ENCODE measurements at regions not wholly inside any gene's neighbourhood (a gene's known extent, or its start where the extent isn't known, plus 50 kb on each side); places are given as distances from the start of the nearest gene placed in this dataset.
"Not testable (repeated sequence)": the region's sequence is repeated elsewhere in the genome, so short reads cannot be mapped to it uniquely, and the experiment has no call there.

DNA sequence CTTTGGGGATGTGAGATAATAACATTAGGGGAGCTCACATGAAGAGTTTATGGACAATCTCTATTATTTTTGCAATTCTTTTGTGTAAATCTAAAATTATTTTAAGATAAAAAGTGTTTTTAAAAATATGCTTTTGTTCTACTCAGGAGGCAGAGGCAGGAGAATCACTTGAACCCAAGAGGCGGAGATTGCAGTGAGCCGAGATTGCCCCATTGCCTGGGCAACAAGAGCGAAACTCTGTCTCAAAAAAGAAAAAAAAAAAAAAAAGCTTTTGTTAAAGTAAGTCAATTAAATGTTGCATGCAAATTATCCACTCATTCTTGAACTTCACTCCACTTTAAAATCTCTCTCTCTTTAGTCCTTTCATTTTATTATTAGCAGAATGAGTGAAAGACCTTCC, 193.3 kb upstream of the IRS2 start:
- DNase-seq (ENCODE audit: low read depth in 3 of 3): not testable (repeated sequence)

DNA sequence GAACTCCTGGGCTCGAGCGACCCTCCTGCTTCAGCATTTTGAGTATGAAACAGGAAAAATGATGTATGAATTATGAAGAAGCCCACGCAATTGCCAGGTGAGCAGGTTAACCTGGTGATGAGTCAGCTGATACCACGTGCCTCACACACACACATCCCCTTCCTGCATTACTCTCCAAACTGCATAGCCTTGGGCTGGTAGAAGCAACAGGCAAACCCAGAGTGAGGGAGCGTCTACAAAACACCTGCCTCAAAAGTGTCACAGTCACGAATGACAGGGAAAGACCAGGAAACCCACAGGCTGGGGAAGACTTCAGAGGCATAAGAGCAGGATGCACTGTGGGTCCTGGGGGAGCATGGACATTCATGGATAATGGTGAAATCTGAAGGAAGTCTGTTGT, 192.8 kb upstream of the IRS2 start:
- no peak for DNase-seq (ENCODE audit: low read depth in 3 of 3)

DNA sequence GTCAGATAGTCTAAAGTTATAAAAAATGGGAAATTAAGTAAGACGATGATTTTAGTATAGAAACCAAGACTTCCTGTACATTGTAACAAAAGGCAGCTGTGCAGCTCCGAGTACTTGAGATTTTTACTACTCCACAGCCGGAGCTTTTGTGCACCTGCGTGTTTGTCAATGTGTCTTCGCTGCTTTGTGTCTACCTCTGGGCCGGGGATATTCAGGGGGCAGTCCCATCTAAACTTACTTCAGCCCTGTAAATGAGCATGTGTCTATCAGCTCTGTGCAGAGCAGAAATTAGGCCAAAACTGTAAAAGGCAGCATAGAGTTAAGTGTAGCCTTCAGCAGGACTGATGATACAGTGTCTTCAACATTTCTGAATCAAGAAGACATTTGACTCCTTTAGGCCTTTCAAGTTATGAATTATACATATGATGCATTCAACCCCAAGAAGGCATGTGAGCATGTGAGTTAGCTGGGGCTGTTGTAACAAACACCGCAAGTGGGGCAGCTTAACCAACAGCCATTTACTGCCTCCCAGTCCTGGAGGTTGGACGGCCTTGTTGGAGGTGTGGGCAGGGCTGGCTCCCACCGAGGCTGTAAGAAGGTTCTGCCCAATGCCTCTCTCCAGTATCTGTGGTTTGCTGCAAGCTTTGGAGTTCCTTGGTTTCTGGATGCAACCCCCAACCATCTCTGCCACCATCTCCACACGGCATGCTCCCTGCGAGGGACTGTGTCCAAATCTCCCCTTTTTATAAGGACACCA, 191.0 kb upstream of the IRS2 start:
- DNase-seq (ENCODE audit: low read depth in 3 of 3): no peak

DNA sequence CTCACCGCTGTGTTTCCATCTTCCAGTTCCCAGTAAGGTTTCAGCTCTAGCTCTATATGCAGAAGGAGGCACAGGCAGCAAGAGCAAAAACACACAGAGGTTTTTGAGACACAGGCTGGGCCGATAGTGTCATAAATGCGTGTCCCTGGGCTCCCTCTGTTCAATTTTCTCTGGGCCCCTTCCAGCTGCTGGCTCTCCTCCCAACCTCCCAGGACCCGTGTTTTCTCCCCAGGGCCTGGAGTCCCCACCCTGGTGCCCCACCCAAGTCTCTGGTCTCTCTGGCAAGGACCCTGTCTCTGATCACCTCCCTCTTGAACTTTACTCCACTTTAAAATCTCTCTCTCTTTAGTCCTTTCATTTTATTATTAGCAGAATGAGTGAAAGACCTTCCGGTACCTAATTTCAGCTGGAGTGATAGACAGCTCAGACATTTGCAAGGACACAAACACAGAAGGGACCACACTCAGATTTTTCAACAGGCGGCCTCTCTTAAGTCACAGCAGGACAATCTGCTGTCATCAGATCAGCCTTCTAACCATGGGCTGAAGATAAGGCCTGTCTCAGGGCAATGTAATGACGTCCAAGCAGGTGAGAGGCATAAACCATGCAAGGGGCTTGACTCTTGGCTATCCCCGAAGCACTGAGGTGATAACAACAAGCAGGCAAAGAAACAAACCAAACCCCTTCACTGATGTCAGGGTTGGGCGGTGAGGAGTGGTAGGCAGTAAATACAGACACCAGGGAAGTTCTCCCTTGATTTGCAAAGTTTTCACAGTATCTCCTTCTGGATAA, 190.0 kb upstream of the IRS2 start:
- DNase-seq (ENCODE audit: low read depth in 3 of 3): no peak

DNA sequence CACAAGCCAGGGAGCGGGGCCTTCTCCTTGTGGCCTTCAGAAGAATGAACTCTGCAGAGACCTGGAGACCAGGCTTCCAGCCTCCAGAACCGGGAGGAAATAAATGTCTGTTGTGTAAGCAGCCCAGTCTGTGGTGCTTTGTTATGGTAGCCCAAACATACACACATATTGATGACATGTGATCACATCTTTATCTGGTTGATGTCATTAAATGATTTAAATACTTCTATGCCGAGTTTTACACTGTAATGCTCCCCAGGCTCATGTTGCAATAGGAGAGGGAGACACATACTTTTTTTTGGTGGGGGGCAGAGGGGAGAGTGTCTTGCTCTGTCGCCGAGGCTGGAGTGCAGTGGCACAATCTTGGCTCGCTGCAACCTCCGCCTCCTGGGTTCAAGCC, 188.0 kb upstream of the IRS2 start:
- DNase-seq (ENCODE audit: low read depth in 3 of 3): no peak

DNA sequence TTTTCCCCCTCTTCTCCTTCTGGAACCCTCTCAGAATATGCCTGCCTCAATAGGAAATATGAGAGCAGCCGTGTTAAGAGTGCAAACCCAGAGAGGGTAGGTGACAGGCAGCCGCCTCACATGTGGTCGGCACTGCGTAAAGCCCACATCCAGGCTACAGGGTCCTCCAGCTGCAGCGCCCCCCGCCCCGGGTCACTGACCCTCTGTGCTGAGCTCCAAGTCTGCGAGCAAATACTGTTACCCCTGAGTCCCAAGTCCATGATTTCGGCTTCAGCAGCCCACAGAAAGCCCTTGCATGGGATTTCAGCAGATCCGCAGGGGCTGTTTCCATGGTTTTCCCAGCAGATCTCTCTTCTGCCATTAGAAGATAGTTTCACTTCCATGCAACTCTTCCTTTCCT, 186.9 kb upstream of the IRS2 start:
- no peak for DNase-seq (ENCODE audit: low read depth in 3 of 3)

DNA sequence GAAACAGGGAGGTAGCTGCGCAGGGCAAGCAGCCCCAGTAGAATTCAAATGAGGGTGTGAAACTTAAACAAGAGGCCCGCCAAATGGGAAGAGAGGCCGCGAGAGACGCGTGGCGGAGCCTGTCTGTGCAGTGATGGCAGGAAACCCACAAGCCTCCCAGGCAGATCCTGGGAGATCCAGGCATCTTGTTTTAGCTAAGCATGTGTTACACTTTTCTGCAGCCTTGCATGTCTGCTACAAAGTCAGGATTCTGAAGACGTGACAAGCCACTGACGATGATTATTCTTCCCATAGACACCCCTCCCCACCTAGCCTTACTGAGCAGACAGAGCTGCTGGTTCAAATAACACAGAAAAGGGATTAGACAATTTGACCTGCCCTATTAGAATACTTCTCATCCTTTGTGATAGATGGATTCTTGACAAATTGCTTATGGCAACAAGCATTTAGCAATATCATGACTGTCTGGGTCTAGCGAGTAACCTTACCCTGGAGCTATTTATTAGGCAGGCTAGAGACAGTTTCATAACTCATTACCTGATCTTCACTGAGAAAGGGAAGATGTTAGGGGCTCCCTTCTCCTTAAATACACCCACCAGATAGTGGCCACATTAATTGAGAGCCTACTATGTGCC, 185.2 kb upstream of the IRS2 start:
- DNase-seq (ENCODE audit: low read depth in 3 of 3): no peak

DNA sequence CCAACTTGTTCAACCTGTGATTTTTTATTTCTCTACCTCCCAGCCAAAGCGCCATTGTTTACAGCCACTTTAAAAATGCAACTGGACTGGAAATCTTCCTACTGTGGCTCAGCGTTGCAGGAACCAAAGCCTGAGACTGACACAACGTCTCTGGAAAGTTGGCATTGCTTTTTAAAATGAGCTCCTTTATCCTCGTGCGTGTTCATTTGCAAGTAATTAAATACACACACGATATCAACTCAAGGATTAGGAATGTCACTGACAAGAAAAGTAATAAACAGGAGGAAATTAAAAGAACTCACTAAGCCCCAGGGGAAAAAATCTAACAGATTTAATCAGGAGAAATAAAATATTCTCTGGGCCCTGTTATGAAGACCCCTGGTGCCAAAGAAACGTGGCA, 184.6 kb upstream of the IRS2 start:
- no peak for DNase-seq (ENCODE audit: low read depth in 3 of 3)

DNA sequence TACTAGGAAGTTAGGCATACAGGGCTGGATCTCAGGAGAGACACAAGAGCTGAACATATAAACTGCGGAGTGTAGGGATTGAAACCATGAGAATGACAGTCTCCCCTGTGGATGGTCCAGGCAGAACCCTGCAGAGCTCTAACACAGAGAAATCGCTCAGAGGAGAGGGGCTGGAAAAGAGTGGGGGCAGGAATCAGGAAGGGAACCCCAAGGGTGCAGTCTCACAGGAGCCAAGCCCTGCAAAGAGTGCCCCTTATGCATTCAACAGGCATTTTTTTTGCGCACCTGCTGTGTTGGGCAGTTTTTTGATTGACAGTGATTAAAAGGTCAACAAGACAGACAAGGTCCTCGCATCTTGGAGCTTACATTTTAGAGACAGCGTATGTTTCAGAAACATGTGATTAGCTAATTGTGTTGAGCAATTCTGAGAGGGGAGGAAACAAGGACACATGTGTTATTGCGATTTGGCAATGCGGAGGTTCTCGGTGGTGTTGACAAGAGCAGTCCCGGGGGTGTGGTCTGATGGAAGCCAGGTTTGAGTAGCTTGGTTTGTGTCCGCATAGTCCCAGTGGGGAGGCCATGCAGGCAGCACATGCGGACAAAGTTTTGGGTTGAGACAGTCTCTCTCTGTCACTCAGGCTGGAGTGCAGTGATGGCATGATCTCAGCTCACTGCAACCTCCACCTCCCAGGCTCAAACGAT, 182.6 kb upstream of the IRS2 start:
- DNase-seq (ENCODE audit: low read depth in 3 of 3): no peak

DNA sequence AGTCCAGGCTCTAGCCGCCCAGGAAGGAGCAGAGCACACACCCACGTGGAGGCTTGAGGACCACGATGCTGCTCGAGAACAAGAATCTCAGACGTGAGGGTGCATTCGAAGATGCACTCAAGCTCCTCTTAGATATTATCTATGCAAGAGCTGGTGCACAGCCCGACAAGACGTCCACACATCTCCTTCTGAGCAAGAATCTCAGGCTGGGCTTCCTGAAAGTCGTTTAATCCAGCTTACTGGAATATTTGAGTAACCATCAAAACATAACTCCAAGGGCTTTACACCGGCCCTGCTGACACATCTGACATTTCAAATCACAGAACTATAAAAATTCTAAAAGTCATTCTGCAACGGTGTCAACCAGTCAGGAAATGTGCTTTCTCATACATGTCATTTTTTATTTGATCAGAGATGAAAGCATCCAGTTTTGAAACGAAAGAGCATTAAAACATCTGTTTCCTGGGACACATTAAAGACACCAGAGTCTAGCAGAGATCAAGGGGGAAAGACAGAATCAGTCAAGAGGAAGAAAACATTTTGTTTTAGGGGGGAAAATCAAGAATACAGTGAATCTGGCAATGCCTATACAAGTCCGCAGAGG, 177.7 kb upstream of the IRS2 start:
- no peak for DNase-seq (ENCODE audit: low read depth in 3 of 3)

DNA sequence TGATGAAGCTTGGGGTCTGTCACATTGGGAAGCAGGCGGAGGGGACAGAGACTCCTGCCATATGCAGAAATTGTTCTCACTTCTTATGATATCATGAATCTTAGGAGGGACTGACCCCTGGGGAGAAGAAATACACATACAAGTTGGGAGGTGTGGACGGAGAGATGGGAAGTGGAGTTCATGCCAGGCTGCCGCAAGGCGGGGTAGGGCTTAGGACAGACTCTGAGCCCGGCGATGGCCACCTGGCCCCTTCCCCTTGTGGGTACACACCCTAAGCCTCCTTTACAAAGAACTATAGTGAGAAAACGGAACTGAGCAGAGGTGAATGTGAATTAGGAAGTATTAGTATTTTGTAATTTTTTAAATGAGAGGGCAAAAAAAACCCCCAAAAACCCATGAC, 177.0 kb upstream of the IRS2 start:
- no peak for DNase-seq (ENCODE audit: low read depth in 3 of 3)

DNA sequence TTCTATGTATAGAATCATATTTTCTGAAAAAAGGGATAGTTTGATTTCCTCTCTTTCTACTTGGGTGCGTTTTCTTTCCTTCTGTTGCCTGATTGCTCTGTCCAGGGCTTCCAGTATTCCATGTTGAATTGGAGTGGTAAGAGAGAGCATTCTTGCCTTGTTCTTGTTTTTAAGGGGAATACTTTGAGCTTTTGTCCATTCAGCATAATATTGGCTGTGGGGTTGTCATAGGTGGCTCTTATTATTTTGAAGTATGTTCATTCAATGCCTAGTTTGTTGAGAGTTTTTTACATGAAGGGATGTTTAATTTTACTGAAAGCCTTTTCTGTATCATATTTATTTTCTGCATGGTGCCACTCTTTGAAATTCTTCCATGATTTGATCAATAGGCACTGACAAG, 173.5 kb upstream of the IRS2 start:
- no peak for DNase-seq (ENCODE audit: low read depth in 3 of 3)

DNA sequence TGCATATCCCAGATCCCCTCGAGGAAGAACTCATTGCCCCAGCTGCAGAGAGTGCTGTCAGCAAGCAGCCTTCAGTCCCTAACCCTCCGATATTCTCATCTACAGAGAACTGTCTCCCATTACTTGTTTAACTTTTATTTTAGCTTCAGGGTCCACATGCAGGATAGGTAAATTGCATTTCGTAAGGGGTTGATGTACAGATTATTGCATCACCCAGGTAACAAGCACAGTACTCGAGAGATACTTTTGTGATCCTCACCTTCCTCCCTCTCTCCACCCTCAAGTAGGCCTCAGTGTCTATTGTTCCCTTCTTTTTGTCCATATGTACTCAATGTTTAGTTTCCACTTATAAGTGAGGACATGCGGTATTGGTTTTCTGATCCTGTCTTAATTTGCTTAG, 171.5 kb upstream of the IRS2 start:
- DNase-seq (ENCODE audit: low read depth in 3 of 3): no peak

DNA sequence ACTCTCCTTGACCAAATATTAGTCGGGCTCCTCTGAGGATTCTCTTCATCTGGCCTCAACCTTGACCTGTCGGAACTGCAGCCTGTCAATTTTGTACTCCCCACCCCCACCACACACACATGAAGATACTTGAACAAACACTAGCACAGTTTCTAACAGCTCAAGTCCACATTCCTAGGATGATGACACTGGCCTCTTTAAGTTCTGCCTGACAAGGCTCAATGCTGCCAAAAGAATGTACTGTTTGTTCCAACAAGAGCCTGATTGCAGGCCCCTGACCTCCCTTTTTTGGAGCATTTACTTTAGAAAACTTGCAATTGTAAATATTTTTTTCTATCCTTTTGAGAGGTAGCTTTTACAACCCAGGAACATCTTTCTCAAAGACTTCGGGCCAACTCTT, 169.2 kb upstream of the IRS2 start:
- no peak for DNase-seq (ENCODE audit: low read depth in 3 of 3)

DNA sequence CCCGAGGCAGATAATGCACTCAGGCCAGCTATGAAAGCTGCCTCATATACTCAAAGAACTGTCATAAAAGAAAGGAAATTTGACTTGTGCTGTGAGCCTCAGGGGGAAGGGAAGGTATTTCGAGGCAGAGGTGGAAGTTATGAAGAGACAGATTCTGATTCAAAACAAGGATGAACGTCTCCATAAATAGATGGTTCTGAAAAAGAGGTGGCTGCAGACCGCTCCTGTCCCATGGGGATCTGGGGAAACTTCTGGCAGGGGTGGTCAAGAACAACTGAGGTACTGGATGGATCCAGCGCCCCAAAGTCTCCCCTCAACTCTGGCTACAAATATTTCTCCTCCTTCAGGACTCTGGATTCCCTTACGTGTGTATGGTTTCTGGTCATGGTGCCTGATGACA, 168.1 kb upstream of the IRS2 start:
- DNase-seq (ENCODE audit: low read depth in 3 of 3): no peak

DNA sequence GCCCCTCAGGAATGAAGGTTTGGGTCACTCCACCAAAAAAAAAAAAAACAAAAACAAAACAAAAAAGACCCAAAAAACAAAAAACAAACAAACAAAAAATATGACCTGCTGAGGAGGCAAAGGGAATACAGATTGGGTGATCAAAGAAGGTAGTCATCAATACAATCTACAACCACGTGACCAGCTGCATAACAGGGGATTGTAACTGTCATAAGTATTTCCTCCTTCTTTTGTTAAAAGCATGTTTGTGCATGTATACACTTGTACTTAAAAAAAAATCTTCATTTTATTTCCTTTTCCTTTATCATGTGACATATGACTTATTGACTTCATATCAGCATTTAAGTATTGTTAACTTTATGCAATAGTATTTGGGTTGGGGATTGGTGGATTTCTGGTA, 165.1 kb upstream of the IRS2 start:
- no peak for DNase-seq (ENCODE audit: low read depth in 3 of 3)

DNA sequence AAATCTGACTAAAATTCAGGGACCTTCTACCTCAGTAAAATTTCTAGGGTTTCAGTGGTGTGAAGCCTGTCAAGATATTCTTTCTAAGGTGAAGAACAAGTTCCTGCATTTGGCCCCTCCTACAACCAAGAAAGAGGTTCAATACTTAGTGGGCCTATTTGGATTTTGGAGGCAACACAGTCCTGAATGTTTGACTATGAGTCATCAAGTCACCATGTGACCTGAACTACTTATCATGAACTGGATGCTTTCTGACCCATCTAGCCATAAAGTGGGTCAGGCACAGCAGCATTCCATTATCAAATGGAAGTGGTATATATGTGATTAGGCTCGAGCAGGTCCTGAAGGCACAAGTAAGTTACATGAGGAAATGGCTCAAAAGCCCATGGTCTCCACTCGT, 163.0 kb upstream of the IRS2 start:
- DNase-seq (ENCODE audit: low read depth in 3 of 3): no peak

DNA sequence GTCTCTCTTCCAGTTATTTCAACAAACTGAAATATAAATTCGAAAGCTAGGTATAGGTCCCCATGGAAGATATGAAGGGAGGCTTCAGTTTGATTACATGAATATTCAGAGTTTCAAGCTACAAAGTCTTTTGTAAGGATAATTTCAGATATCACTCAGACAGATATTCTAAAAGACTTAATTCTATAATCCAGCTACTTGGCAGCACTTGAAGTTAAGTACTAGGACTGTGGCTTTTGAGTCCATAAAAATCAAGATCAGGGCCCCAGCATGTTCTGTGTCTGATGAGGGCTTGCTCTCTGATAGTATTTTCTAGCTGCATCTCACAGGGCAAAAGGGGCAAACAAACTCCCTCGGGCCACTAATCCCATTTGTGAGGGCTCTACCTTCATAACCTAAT, 160.6 kb upstream of the IRS2 start:
- DNase-seq (ENCODE audit: low read depth in 3 of 3): no peak

DNA sequence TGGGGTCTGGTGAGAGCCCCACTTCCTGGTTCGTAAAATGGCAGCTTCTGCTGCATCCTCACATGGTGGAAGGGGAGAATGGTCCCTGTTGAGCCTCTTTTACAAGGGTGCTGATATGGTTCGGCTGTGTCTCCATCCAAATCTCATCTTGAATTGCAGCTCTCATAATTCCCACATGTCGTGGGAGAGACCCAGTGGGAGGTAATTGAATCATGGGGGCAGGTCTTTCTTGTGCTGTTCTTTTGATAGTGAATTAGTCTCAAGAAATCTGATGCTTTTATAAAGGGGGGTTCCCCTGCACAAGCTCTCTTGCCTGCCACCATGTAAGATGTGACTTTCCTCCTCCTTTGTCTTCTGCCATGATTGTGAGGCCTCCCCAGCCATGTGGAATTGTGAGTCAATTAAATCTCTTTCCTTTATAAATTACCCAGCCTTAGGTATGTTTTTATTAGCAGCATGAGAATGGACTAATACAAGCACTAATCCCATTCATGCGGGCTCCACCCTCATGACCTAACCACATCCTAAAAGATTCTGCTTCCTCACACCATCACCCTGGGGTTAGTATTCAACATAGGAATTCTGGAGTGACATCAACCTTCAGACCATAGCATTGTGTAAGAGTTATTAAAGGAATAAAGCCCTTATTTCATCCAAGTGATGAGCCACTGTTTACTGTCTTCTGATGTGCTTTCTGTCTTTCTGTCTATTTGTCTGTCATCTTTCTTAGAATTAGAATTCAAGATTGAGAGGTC, 159.0 kb upstream of the IRS2 start:
- no peak for DNase-seq (ENCODE audit: low read depth in 3 of 3)

DNA sequence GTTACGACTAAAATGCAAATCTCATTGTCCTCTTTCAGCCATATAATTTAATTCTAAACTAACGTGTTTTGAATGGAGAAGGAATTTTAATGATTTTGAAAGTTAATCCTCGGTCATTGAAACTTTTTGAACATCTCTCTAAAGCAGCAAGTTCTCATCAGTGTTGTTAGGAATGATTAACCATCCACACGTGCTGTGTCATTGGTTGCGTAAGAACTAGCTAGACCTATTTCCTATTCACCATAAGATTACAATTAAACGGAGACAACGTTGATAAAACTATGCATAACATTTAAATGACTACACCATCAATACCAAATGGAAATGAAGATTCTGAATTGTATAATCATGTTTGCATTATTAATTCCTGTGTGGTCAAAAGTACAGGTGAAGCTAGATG, 155.6 kb upstream of the IRS2 start:
- no peak for DNase-seq (ENCODE audit: low read depth in 3 of 3)

DNA sequence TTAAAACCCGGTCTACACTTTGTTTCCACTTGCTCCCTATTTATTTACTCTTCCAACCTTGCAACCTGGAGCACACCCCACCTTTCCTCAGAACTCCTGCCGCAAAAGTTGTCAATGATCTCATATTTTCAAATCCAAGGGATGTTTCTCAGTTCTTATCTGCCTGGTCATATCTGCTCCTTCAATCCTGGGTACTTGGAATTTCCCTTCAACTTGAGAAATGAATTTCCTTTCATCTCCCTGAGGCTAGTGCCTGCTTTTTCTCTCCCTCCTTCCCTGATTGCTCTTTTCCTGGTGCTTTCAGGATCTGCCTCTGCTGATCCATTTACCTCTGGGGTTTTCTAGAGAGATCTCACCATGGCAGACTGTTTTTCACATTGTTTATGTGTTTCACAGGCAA, 154.8 kb upstream of the IRS2 start:
- no peak for DNase-seq (ENCODE audit: low read depth in 3 of 3)

Measured in stimulated activated CD4-positive, alpha-beta T cell treated with anti-CD3 and anti-CD28 coated beads, TNF-alpha, amount 100 ng/mL, for 48 hours (primary cell).